ENCODE measurements at regions not wholly inside any gene's neighbourhood (a gene's known extent, or its start where the extent isn't known, plus 50 kb on each side); places are given as distances from the start of the nearest gene placed in this dataset.
"Not testable (repeated sequence)": the region's sequence is repeated elsewhere in the genome, so short reads cannot be mapped to it uniquely, and the experiment has no call there.

DNA sequence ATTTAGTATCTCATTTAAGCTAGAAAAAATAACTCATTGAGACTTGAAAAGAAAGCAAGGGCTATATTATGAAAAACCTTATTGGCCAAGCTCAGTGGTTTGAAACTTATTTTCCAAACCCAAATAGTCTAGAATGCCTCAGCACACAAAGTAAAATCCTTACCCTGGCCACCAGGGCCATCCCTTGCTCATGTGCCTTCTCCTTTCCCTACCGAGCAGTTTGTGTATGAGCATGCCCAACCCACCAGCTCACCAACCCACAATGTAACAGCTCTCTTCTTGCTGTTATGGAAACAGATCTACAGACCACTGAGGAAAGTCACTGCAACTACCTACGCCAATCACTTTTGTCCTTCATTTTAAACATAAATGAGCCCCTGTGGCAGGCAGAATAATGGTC, 79.6 kb upstream of the CARMIL1 start:
- Mint-ChIP-seq H3K9me3 (no peaks in the 10 kb centered on the region), H3K4me3 (no peak overlapping the region), H3K36me3 (ENCODE audit: low read depth) (no peaks in the 10 kb centered on the region), H3K27me3 (peaks cover 2% of the 10 kb centered on the region), H3K4me1 (ENCODE audit: low read depth) (peaks cover 2% of the 10 kb centered on the region), H3K27ac (no peak overlapping the region)
- TF ChIP-seq, protein P1, sequence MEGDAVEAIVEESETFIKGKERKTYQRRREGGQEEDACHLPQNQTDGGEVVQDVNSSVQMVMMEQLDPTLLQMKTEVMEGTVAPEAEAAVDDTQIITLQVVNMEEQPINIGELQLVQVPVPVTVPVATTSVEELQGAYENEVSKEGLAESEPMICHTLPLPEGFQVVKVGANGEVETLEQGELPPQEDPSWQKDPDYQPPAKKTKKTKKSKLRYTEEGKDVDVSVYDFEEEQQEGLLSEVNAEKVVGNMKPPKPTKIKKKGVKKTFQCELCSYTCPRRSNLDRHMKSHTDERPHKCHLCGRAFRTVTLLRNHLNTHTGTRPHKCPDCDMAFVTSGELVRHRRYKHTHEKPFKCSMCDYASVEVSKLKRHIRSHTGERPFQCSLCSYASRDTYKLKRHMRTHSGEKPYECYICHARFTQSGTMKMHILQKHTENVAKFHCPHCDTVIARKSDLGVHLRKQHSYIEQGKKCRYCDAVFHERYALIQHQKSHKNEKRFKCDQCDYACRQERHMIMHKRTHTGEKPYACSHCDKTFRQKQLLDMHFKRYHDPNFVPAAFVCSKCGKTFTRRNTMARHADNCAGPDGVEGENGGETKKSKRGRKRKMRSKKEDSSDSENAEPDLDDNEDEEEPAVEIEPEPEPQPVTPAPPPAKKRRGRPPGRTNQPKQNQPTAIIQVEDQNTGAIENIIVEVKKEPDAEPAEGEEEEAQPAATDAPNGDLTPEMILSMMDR (IDR thresholded peaks at IDR 0.05) = no peak
- POLR2A ChIA-PET = no interaction called here
- intact Hi-C loops (cut with micrococcal nuclease) = no loop called here
- DNase-seq (no peak), ATAC-seq (no peak)
- CTCF ChIA-PET = no interaction called here

DNA sequence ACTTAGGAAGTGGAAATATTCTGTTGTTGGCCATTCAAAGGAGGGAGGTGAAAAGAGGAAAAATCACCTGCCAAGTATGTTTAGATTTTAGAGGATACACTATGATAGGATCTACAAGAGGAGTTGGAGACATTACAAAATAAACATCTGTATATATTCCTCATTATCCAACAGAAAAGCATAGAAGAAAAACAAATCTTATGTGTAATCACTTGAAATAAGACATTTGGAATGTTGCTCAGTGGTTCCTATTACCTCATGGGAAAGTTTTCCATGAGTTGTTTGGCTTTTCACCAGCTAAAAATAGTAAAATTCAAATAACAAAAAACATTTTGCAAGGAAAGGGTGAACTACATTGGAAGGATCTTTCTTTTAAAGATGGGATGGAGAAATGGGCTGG, 76.7 kb upstream of the CARMIL1 start:
- CTCF ChIA-PET = no interaction called here
- peaks cover 4% of the 10 kb centered on the region for H3K27me3 Mint-ChIP-seq
- H3K9me3 Mint-ChIP-seq = peaks cover 2% of the 10 kb centered on the region
- ATAC-seq = no peak
- H3K27ac Mint-ChIP-seq = no peak overlapping the region
- intact Hi-C loops (cut with micrococcal nuclease) = no loop called here
- no peaks in the 10 kb centered on the region for H3K4me1 Mint-ChIP-seq (ENCODE audit: low read depth)
- DNase-seq = no peak
- no peak overlapping the region for H3K4me3 Mint-ChIP-seq
- POLR2A ChIA-PET = no interaction called here
- H3K36me3 Mint-ChIP-seq (ENCODE audit: low read depth) = no peaks in the 10 kb centered on the region
- TF ChIP-seq, protein P1 (IDR thresholded peaks at IDR 0.05) = no peak

DNA sequence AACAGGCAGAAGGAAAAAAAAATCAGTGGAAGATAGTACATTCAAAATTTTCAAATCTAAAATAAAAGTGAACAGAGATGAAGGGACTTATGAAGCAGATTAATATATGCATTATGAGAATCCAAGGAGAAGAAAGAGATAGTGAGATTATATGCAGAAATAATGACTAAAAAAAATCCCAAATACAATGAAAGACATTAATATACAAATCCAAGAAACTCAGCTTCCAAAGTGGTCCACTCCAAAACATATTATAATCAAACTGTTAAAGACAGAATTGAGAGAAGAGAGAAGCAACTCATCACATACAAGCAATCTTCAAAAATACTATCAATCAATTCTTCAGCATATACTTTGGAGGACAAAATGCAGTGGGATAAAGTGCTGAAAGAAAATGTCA, 73.5 kb upstream of the CARMIL1 start:
- Mint-ChIP-seq H3K36me3 (ENCODE audit: low read depth) (no peaks in the 10 kb centered on the region), H3K27me3 (peaks cover 4% of the 10 kb centered on the region), H3K9me3 (peaks cover 16% of the 10 kb centered on the region), H3K4me3 (no peak overlapping the region), H3K27ac (no peak overlapping the region), H3K4me1 (ENCODE audit: low read depth) (no peaks in the 10 kb centered on the region)
- intact Hi-C loops (cut with micrococcal nuclease) = no loop called here
- POLR2A ChIA-PET = no interaction called here
- CTCF ChIA-PET = interaction anchor here (2.4 kb wide), 1 partner anchor 18 kb away, joined by 9 read pairs; no protein-coding TSS in a partner anchor
- TF ChIP-seq, protein P1 (IDR thresholded peaks at IDR 0.05) = no peak
- ATAC-seq (no peak), DNase-seq (no peak)

DNA sequence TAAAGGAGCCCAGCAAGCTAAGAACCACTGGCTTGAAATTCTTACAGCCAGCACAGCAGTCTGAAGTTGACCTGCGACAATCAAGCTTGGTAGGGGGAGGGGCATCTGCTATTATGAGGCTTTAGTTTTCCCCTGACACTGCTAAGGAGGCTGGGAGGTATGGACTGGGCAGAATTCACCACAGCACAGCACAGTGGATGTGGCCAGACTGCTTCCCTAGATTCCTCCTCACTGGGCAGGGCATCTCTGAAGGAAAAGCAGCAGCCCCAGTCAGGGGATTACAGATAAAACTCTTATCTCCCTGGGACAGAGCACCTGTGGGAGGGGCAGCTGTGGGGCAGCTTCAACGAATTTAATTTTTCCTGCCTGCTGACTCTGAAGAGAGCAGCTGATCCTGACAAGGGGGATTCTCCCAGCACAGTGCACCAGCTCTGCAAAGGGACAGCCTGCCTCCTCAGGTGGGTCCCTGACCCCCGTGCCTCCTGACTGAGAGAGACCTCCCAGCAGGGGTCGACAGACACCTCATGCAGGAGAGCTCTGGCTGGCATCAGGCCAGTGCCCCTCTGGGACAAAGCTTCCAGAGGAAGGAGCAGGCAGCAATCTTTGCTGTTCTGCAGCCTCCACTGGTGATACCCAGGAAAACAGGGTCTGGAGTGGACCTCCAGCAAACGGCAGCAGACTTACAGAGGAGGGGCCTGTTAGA, 71.6 kb upstream of the CARMIL1 start:
- CTCF ChIA-PET = interaction anchor here (0.9 to 2.4 kb wide), 4 partner anchors 12 to 58 kb away, joined by 3 to 9 read pairs (median 4); no protein-coding TSS in a partner anchor
- ATAC-seq; H3K27me3 Mint-ChIP-seq; H3K27ac Mint-ChIP-seq; H3K36me3 Mint-ChIP-seq (ENCODE audit: low read depth); DNase-seq; H3K4me3 Mint-ChIP-seq; H3K4me1 Mint-ChIP-seq (ENCODE audit: low read depth); intact Hi-C loops (cut with micrococcal nuclease); POLR2A ChIA-PET: not testable (repeated sequence)
- peaks cover 16% of the 10 kb centered on the region for H3K9me3 Mint-ChIP-seq

DNA sequence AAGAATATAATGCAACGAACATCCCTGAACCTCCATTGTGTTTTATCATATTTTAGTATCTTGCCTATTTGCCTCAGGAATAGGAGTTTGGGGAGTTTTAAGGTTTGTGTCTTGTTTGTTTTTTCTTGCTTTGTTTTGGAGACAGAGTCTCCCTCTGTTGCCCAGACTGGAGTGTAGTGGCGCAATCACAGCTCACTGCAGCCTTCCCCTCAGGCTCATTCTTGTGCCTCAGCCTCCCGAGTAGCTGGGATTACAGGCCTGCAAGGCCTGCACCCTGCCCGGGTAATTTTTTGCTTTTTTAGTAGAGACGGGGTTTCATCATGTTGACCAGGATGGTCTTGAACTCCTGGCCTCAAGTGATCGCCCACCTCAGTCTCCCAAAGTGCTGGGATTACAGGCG, 63.3 kb upstream of the CARMIL1 start:
- Mint-ChIP-seq H3K27ac (no peak overlapping the region), H3K9me3 (no peaks in the 10 kb centered on the region), H3K4me1 (ENCODE audit: low read depth) (no peaks in the 10 kb centered on the region), H3K4me3 (no peak overlapping the region), H3K36me3 (ENCODE audit: low read depth) (no peaks in the 10 kb centered on the region), H3K27me3 (no peaks in the 10 kb centered on the region)
- ChIA-PET POLR2A (interaction anchor here (1.6 kb wide), 1 partner anchor 12 kb away, joined by 6 read pairs; no protein-coding TSS in a partner anchor), CTCF (interaction anchor here (0.9 kb wide), 1 partner anchor 8 kb away, joined by 4 read pairs; no protein-coding TSS in a partner anchor)
- DNase-seq (no peak), ATAC-seq (no peak)
- TF ChIP-seq, protein P1 (IDR thresholded peaks at IDR 0.05) = no peak
- intact Hi-C loops (cut with micrococcal nuclease) = no loop called here

All from activated CD8-positive, alpha-beta T cell treated with anti-CD3 and anti-CD28 coated beads for 36 hours (primary cell).